22Rv1 (cell line): ENCODE measurements at regions not wholly inside any gene's neighbourhood (a gene's known extent, or its start where the extent isn't known, plus 50 kb on each side); places are given as distances from the start of the nearest gene placed in this dataset.

Experiments
- ZFX ChIP-seq: fragments of 450-650 bp; IDR thresholded peaks from 2 replicates; pipeline ENCODE4 v1.6.1; 2017; ENCODE audit warnings: antibody characterized with exemption, borderline replicate concordance
- TF ChIP-seq, protein P1 (sequence below): fragments of 450-650 bp; IDR thresholded peaks from 2 replicates; pipeline ENCODE4 v1.5.1; 2017; ENCODE audit warnings: mild to moderate bottlenecking

DNA sequence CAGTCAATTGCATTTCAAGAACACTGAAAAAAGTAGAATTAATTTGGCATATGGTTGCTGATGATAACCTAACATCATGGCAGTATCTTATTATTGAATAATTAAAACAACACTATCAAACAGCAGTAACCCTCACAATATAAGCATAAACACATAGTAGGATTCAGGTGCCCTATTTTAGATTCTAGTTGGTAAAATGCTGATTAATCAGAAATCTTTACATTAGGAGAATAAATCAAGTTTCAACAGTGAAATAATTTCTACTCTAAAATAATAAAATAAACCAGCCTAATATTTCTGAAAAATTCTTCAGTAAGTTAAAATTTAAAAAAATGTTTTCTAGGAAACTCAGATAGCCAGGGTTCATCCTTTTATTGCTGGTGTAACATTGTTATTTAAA is 76.4 kb upstream of the NUDT12 start:
- TF ChIP-seq, protein P1, sequence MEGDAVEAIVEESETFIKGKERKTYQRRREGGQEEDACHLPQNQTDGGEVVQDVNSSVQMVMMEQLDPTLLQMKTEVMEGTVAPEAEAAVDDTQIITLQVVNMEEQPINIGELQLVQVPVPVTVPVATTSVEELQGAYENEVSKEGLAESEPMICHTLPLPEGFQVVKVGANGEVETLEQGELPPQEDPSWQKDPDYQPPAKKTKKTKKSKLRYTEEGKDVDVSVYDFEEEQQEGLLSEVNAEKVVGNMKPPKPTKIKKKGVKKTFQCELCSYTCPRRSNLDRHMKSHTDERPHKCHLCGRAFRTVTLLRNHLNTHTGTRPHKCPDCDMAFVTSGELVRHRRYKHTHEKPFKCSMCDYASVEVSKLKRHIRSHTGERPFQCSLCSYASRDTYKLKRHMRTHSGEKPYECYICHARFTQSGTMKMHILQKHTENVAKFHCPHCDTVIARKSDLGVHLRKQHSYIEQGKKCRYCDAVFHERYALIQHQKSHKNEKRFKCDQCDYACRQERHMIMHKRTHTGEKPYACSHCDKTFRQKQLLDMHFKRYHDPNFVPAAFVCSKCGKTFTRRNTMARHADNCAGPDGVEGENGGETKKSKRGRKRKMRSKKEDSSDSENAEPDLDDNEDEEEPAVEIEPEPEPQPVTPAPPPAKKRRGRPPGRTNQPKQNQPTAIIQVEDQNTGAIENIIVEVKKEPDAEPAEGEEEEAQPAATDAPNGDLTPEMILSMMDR, result no peak
- TF ChIP-seq ZFX, result no peak
